ENCODE measurements at regions not wholly inside any gene's neighbourhood (a gene's known extent, or its start where the extent isn't known, plus 50 kb on each side); places are given as distances from the start of the nearest gene placed in this dataset.

- H3K9me3 ChIP-seq = no peaks in the 10 kb centered on the region
- TF ChIP-seq EP300 (IDR thresholded peaks at IDR 0.05) (no peak), CTCF (IDR thresholded peaks at IDR 0.05) (no peak), POLR2A (IDR thresholded peaks at IDR 0.05) (no peak), POLR2AphosphoS5 (IDR thresholded peaks at IDR 0.05) (no peak)
Measured at GRCh38 chr2:3125761-3126130, 251.9 kb downstream of the EIPR1 start.

DNA sequence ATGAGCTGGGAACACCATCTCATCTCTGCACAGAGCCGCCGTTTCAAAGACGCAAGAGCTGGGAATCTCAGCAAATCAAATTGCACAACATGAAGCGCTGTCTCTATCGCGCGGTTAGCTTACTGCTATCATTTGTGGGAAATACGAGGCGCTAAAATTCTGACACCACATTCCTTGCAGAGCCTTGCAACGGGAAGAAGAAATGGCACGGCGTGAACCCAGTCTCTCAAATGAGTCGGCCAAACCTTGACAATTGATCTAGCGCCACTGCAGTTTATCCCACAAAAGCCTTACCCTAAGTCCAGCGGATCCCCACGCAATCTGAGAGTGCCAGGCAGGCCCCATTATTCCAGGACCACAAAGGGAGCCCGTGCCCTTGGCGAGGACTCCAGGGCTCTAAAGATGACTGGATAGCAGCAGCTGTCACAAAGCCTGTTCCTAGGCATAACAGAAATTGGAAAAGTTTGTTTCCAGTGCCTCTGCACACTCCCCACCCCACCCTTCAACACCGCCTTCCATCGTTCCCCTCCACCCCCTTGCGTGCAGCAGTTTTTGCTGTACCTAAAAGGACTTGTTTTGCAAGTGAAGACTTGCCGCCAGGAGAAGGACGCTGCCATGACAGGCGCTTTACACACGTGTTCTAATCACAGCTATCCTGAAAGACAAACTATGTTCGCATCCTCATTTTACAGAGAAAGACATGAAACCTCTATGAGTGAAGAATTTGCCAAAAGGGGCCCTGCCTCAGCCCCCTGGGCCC, 252.4 kb downstream of the EIPR1 start:
- no peaks in the 10 kb centered on the region for H3K27me3 ChIP-seq
- H3K4me1 ChIP-seq = no peaks in the 10 kb centered on the region
- DNase-seq (ENCODE audit: low spot score in 2 of 2) = peak in 1 of 2 donors; percentile 67
- 71% methylated on average over 22 of the region's 26 CpGs for WGBS
- H3K36me3 ChIP-seq = no peaks in the 10 kb centered on the region
- no peak overlapping the region for H3K4me3 ChIP-seq
- no peak for TF ChIP-seq POLR2A (IDR thresholded peaks at IDR 0.05)
- no peak for TF ChIP-seq EP300 (IDR thresholded peaks at IDR 0.05)
- no peak for TF ChIP-seq CTCF (IDR thresholded peaks at IDR 0.05)
- H3K9me3 ChIP-seq = no peaks in the 10 kb centered on the region
- no peak overlapping the region for H3K27ac ChIP-seq

More at GRCh38 chr2:3125761-3126130, 251.9 kb downstream of the EIPR1 start:
- no peak overlapping the region for H3K27ac ChIP-seq
- H3K27me3 ChIP-seq = peaks cover 2% of the 10 kb centered on the region
- H3K4me1 ChIP-seq = no peaks in the 10 kb centered on the region
- WGBS = 85% methylated on average over 7 of the region's 10 CpGs
- H3K36me3 ChIP-seq = no peaks in the 10 kb centered on the region
- H3K4me3 ChIP-seq = no peak overlapping the region
- peak in 1 of 2 donors; percentile 58 for DNase-seq (ENCODE audit: low spot score in 2 of 2)

GRCh38 chr2:3122525-3122924, 255.1 kb downstream of the EIPR1 start:
- H3K36me3 ChIP-seq = no peaks in the 10 kb centered on the region
- H3K4me1 ChIP-seq = no peaks in the 10 kb centered on the region
- no peaks in the 10 kb centered on the region for H3K9me3 ChIP-seq
- TF ChIP-seq CTCF (IDR thresholded peaks at IDR 0.05) = no peak
- TF ChIP-seq EP300 (IDR thresholded peaks at IDR 0.05) = no peak
- TF ChIP-seq POLR2A (IDR thresholded peaks at IDR 0.05) = no peak
- WGBS = 55% methylated on average over 2 of the region's 2 CpGs
- no peak overlapping the region for H3K27ac ChIP-seq
- no peak overlapping the region for H3K4me3 ChIP-seq
- no peak for DNase-seq (ENCODE audit: low spot score in 2 of 2)
- no peaks in the 10 kb centered on the region for H3K27me3 ChIP-seq

- Histone ChIP-seq H3K4me3 (no peak overlapping the region), H3K9me3 (no peaks in the 10 kb centered on the region), H3K27ac (no peak overlapping the region), H3K4me1 (no peaks in the 10 kb centered on the region), H3K36me3 (no peaks in the 10 kb centered on the region), H3K27me3 (no peaks in the 10 kb centered on the region)
- TF ChIP-seq POLR2AphosphoS5 (IDR thresholded peaks at IDR 0.05) = no peak
- no peak for TF ChIP-seq POLR2A (IDR thresholded peaks at IDR 0.05)
- no peak for TF ChIP-seq CTCF (IDR thresholded peaks at IDR 0.05)
- no peak for TF ChIP-seq EP300 (IDR thresholded peaks at IDR 0.05)
- 97% methylated on average over 2 of the region's 2 CpGs for WGBS
- no peak for DNase-seq (ENCODE audit: low spot score in 2 of 2)
Measured at GRCh38 chr2:3121601-3122000, 256.0 kb downstream of the EIPR1 start.

GRCh38 chr2:3117650-3118216, 259.9 kb downstream of the EIPR1 start:
- Histone ChIP-seq H3K4me3 (no peak overlapping the region), H3K27me3 (no peaks in the 10 kb centered on the region), H3K9me3 (no peaks in the 10 kb centered on the region), H3K36me3 (no peaks in the 10 kb centered on the region), H3K27ac (no peak overlapping the region), H3K4me1 (no peaks in the 10 kb centered on the region)
- peak in 1 of 2 donors; percentile 8 for DNase-seq (ENCODE audit: low spot score in 2 of 2)
- TF ChIP-seq CTCF (IDR thresholded peaks at IDR 0.05) (no peak), EP300 (IDR thresholded peaks at IDR 0.05) (no peak), POLR2AphosphoS5 (IDR thresholded peaks at IDR 0.05) (no peak), POLR2A (IDR thresholded peaks at IDR 0.05) (no peak)
- WGBS = 77% methylated on average over 7 of the region's 7 CpGs

Data from suprapubic skin (tissue), 4 donors.